IPS-18c (cell line): ENCODE measurements at regions not wholly inside any gene's neighbourhood (a gene's known extent, or its start where the extent isn't known, plus 50 kb on each side); places are given as distances from the start of the nearest gene placed in this dataset.
"Not testable (repeated sequence)": the region's sequence is repeated elsewhere in the genome, so short reads cannot be mapped to it uniquely, and the experiment has no call there.

Experiments used
- H3K4me3 ChIP-seq: 2 replicates; pipeline ENCODE4 v1.7.0; 2013; ENCODE audit warnings: low read depth, mild to moderate bottlenecking, low read length, moderate library complexity; ENCODE audit not compliant: insufficient read depth
- H3K9me3 ChIP-seq: one replicate; pipeline ENCODE4 v1.6.1; 2013; ENCODE audit warnings: mild to moderate bottlenecking, low read length, moderate library complexity; ENCODE audit not compliant: control insufficient read depth, insufficient read depth

DNA sequence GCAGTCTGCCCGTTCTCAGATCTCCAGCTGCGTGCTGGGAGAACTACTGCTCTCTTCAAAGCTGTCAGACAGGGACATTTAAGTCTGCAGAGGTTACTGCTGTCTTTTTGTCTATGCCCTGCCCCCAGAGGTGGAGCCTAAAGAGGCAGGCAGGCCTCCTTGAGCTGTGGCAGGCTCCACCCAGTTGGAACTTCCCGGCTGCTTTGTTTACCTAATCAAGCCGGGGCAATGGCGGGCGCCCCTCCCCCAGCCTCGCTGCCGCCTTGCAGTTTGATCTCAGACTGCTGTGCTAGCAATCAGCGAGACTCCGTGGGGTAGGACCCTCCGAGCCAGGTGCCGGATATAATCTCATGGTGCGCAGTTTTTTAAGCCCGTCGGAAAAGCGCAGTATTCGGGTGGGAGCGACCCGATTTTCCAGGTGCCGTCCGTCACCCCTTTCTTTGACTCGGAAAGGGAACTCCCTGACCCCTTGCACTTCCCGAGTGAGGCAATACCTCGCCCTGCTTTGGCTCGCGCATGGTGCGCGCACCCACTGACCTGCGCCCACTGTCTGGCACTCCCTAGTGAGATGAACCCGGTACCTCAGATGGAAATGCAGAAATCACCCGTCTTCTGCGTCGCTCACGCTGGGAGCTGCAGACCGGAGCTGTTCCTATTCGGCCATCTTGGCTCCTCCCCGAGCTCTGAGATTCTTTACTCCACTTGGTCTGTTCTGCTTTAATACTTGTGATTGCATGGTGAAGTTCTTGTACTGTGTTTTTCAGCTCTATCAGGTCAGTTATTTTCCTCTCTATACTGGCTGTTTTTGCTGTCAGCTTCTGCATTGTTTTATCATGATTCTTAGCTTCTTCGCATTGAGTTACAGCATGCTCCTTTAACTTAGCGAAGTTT, 148.9 kb upstream of the TPRG1 start:
- H3K9me3 ChIP-seq, H3K4me3 ChIP-seq: not testable (repeated sequence)

- H3K4me3 ChIP-seq: no peak overlapping the region
- peaks cover 2% of the 10 kb centered on the region for H3K9me3 ChIP-seq
Measured at GRCh38 chr3:189025866-189026265, 145.9 kb upstream of the TPRG1 start.

GRCh38 chr3:189027626-189028155, 144.1 kb upstream of the TPRG1 start:
- Histone ChIP-seq H3K9me3 (peaks cover 2% of the 10 kb centered on the region), H3K4me3 (no peak overlapping the region)

GRCh38 chr3:189038773-189039745, 132.7 kb upstream of the TPRG1 start:
- no peaks in the 10 kb centered on the region for H3K9me3 ChIP-seq

GRCh38 chr3:189040656-189041335, 131.0 kb upstream of the TPRG1 start:
- no peaks in the 10 kb centered on the region for H3K9me3 ChIP-seq
- H3K4me3 ChIP-seq: no peak overlapping the region

More at GRCh38 chr3:189038773-189039745, 132.7 kb upstream of the TPRG1 start:
- H3K4me3 ChIP-seq: no peak overlapping the region

- H3K4me3 ChIP-seq: no peak overlapping the region
- no peaks in the 10 kb centered on the region for H3K9me3 ChIP-seq
Measured at GRCh38 chr3:189041482-189042090, 130.2 kb upstream of the TPRG1 start.

DNA sequence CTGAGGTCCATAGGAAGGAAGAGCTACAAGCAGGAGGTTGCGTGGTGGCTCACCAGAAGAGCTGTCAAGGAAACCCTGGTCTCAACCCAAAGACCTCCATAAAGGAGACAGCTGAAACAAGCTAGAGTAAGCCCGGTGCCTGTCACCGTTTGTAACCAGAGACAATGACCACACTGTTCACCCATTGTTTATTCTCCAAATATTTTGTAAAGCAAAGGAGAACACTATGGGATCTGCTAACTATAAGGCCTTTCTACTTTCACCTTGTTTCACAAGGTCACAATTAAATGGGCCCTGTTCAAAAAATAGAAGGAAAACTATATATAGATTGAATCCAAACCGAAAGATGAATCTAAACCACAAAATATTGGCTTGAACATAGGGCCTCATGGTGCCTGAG, 128.9 kb upstream of the TPRG1 start:
- Histone ChIP-seq H3K4me3 (no peak overlapping the region), H3K9me3 (no peaks in the 10 kb centered on the region)

GRCh38 chr3:189049458-189050236, 122.1 kb upstream of the TPRG1 start:
- Histone ChIP-seq H3K9me3 (peaks cover 2% of the 10 kb centered on the region), H3K4me3 (no peak overlapping the region)

GRCh38 chr3:189053322-189053721, 118.4 kb upstream of the TPRG1 start:
- H3K4me3 ChIP-seq: no peak overlapping the region
- H3K9me3 ChIP-seq: peaks cover 2% of the 10 kb centered on the region

- Histone ChIP-seq H3K4me3 (no peak overlapping the region), H3K9me3 (no peaks in the 10 kb centered on the region)
Measured at GRCh38 chr3:189056646-189057335, 115.0 kb upstream of the TPRG1 start.

- H3K4me3 ChIP-seq: no peak overlapping the region
- no peaks in the 10 kb centered on the region for H3K9me3 ChIP-seq
Measured at GRCh38 chr3:189057369-189057768, 114.4 kb upstream of the TPRG1 start.

- Histone ChIP-seq H3K4me3 (no peak overlapping the region), H3K9me3 (no peaks in the 10 kb centered on the region)
Measured at GRCh38 chr3:189058071-189058470, 113.7 kb upstream of the TPRG1 start.

- H3K9me3 ChIP-seq: no peaks in the 10 kb centered on the region
- H3K4me3 ChIP-seq: no peak overlapping the region
Measured at GRCh38 chr3:189070965-189071364, 100.8 kb upstream of the TPRG1 start.

- H3K9me3 ChIP-seq: no peaks in the 10 kb centered on the region
- H3K4me3 ChIP-seq: no peak overlapping the region
Measured at GRCh38 chr3:189071446-189071845, 100.3 kb upstream of the TPRG1 start.

DNA sequence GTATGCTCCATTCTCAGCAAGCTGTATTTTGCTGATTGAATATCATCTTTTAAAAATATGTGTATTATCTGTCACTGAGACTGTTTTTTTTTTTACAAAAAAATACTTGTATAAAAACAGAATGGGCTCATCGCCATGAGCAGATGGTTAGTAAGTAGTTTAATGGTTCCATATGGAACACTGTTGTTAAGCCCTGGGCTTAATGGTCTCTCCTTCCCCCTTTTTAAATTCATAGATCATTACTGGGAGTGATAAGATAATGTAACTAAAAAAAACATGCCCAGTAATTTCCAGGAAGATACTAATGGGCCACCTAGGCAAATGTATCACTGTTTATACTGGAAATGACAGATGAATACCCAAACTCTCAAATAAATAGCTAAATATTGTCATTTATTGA, 95.3 kb upstream of the TPRG1 start:
- no peaks in the 10 kb centered on the region for H3K9me3 ChIP-seq

GRCh38 chr3:189080745-189081144, 91.0 kb upstream of the TPRG1 start:
- no peak overlapping the region for H3K4me3 ChIP-seq
- no peaks in the 10 kb centered on the region for H3K9me3 ChIP-seq

More for the DNA sequence above, 95.3 kb upstream of the TPRG1 start:
- H3K4me3 ChIP-seq: no peak overlapping the region
